ENCODE measurements at regions not wholly inside any gene's neighbourhood (a gene's known extent, or its start where the extent isn't known, plus 50 kb on each side); places are given as distances from the start of the nearest gene placed in this dataset.

DNA sequence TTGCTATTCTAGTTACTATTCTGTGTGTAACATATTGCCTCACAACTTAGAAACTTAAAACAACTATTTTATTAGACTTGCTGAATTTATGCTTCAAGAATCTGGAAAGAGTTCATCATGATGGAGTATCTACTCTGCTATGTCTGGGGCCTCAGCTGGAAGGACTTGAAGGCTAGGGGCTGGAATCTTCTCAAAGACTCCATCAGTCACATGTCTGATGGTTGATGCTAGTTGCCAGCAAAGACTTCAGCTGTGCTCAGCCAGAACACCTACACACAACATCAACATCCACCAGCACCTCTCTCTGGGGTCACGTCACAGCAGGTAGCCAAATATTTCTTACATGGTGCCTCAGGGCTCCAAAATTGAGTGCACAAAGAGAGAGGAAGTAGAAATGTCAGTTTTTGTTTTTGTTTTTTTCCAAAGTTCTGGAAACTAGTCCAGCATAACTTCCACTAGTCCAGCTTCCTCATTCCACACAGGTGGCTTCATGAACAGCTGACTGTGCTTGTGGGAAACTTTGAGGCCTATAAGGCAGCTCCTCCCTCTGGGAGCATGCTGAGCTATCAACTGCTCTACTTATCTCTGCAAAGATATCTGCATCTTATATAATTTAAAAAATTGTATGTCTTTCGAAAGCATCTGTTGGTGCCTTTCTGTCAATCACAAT lies 325.4 kb upstream of the AGTR1 start:
- TF ChIP-seq ZNF384 (IDR thresholded peaks at IDR 0.05) (no peak), BHLHE40 (IDR thresholded peaks at IDR 0.05; ENCODE audit: borderline replicate concordance) (no peak), TARDBP (IDR thresholded peaks at IDR 0.05) (no peak), LEF1 (IDR thresholded peaks at IDR 0.05; ENCODE audit: borderline replicate concordance) (no peak), HDGF (IDR thresholded peaks at IDR 0.05; ENCODE audit: borderline replicate concordance) (no peak), SP1 (IDR thresholded peaks at IDR 0.05) (no peak), SUZ12 (IDR thresholded peaks at IDR 0.05) (no peak), ELF4 (IDR thresholded peaks at IDR 0.05) (no peak)

Measured in HEK293T (cell line).